ENCODE measurements at regions not wholly inside any gene's neighbourhood (a gene's known extent, or its start where the extent isn't known, plus 50 kb on each side); places are given as distances from the start of the nearest gene placed in this dataset.

- Mint-ChIP-seq H3K36me3 (ENCODE audit: low read depth) (peaks cover 7% of the 10 kb centered on the region), H3K27me3 (ENCODE audit: insufficient read depth, low read depth, poor library complexity) (peaks cover 5% of the 10 kb centered on the region), H3K4me3 (no peak overlapping the region; the same call in 2 of the 3 replicates), H3K4me1 (peaks cover 60% of the 10 kb centered on the region), H3K9me3 (peaks cover 6% of the 10 kb centered on the region; the same call in 2 of the 3 replicates), H3K27ac (peak overlapping the region; percentile 43)
- H3K4me1 ChIP-seq (ENCODE audit: insufficient read depth): peaks cover 41% of the 10 kb centered on the region
- peak overlapping the region; percentile 56 for H3K4me2 ChIP-seq
- H2AFZ ChIP-seq: no peak overlapping the region
- H3K79me2 ChIP-seq (replicated peaks; ENCODE audit: insufficient read depth): no peaks in the 10 kb centered on the region
- no peaks in the 10 kb centered on the region for H4K20me1 ChIP-seq (replicated peaks; ENCODE audit: insufficient read depth)
- H3K27me3 ChIP-seq (ENCODE audit: insufficient read depth): no peaks in the 10 kb centered on the region
- H3F3A ChIP-seq (replicated peaks; ENCODE audit: low read depth): no peaks in the 10 kb centered on the region
- peak; percentile 57 for DNase-seq (ENCODE audit: low spot score)
- H3K4me3 ChIP-seq: no peak overlapping the region
- ATAC-seq: peak; percentile 81
- TF ChIP-seq ZNF462 (CRISPR knock-in tag; IDR thresholded peaks at IDR 0.05): peak; percentile 59
- no peak for TF ChIP-seq STAT1 (IDR thresholded peaks at IDR 0.05; ENCODE audit: unreplicated experiment)
- peak overlapping the region; percentile 84; the same call in 1 of the 2 replicates for H3K27ac ChIP-seq (ENCODE audit: low read depth)
- no peaks in the 10 kb centered on the region; the same call in none of the 2 replicates for H3K9me2 ChIP-seq (ENCODE audit: insufficient read depth)
- H3K36me3 ChIP-seq (ENCODE audit: insufficient read depth): no peaks in the 10 kb centered on the region
Measured at GRCh38 chr6:16059496-16059895, 69.4 kb upstream of the MYLIP start.

DNA sequence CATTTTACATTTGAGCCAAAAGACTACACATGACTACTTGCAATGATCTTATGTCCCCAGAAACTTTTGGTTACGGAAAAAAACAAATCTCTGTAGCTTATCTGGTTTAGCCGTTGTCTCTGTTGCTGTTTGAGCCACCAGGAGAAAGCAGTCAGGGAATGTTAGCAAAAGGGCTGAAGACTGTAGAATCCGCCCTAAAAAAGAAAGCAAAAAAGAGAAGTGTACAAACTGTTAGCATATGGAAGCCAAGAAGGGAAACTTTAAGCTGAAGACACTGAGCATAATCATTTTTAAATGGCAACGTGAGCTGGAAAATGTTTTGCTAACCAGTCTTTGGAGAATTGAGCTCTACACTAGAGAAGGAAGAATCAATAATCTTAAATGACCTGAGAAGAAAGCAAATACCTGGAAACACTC lies 69.9 kb upstream of the MYLIP start:
- Mint-ChIP-seq H3K4me1 (peaks cover 54% of the 10 kb centered on the region), H3K9me3 (peaks cover 6% of the 10 kb centered on the region; the same call in 2 of the 3 replicates), H3K27me3 (ENCODE audit: insufficient read depth, low read depth, poor library complexity) (peaks cover 5% of the 10 kb centered on the region), H3K4me3 (no peak overlapping the region; the same call in 2 of the 3 replicates), H3K27ac (peak overlapping the region; percentile 89), H3K36me3 (ENCODE audit: low read depth) (peaks cover 7% of the 10 kb centered on the region)
- Histone ChIP-seq H3K4me2 (peak overlapping the region; percentile 56), H3K79me2 (replicated peaks; ENCODE audit: insufficient read depth) (no peaks in the 10 kb centered on the region), H3K4me3 (no peak overlapping the region), H3K27me3 (ENCODE audit: insufficient read depth) (no peaks in the 10 kb centered on the region), H4K20me1 (replicated peaks; ENCODE audit: insufficient read depth) (no peaks in the 10 kb centered on the region), H3F3A (replicated peaks; ENCODE audit: low read depth) (no peaks in the 10 kb centered on the region), H3K9me2 (ENCODE audit: insufficient read depth) (no peaks in the 10 kb centered on the region; the same call in none of the 2 replicates), H3K36me3 (ENCODE audit: insufficient read depth) (no peaks in the 10 kb centered on the region), H3K27ac (ENCODE audit: low read depth) (peak overlapping the region; percentile 84), H2AFZ (peak overlapping the region; percentile 92; the same call in 1 of the 2 replicates), H3K4me1 (ENCODE audit: insufficient read depth) (peaks cover 36% of the 10 kb centered on the region)
- DNase-seq (ENCODE audit: low spot score): no peak
- ATAC-seq: no peak
- TF ChIP-seq CREB1 (CRISPR knock-in tag; IDR thresholded peaks at IDR 0.05; ENCODE audit: low read depth) (no peak), ZNF331 (CRISPR knock-in tag; IDR thresholded peaks at IDR 0.05; ENCODE audit: low read depth) (no peak), NANOG (IDR thresholded peaks at IDR 0.05; ENCODE audit: borderline replicate concordance) (no peak), ZNF462 (CRISPR knock-in tag; IDR thresholded peaks at IDR 0.05) (no peak)
